Smooth muscle cell (in vitro differentiated cells): ENCODE measurements at regions not wholly inside any gene's neighbourhood (a gene's known extent, or its start where the extent isn't known, plus 50 kb on each side); places are given as distances from the start of the nearest gene placed in this dataset.

Source experiments
- DNase-seq: peaks from one replicate; lab custom pipeline; 2025; ENCODE audit not compliant: unreplicated experiment; lab: John Stamatoyannopoulos, UW
- H2AFZ ChIP-seq: fragments of 200-600 bp; sonication (generic); 2 replicates; pipeline ENCODE4 v1.6.0; 2016; ENCODE audit warnings: antibody characterized with exemption, low read depth, mild to moderate bottlenecking
- H3F3A ChIP-seq: fragments of 200-600 bp; sonication (generic); 2 replicates; pipeline ENCODE4 v1.6.0; 2017; ENCODE audit warnings: antibody characterized with exemption, low read depth
- H3K27ac ChIP-seq: fragments of 200-600 bp; sonication (generic); 2 replicates; pipeline ENCODE4 v1.5.1; 2016; ENCODE audit warnings: low read depth, mild to moderate bottlenecking
- H3K27me3 ChIP-seq: fragments of 200-600 bp; sonication (generic); 2 replicates; pipeline ENCODE4 v1.6.1; 2016; ENCODE audit warnings: low read depth, mild to moderate bottlenecking
- H3K36me3 ChIP-seq: fragments of 200-600 bp; sonication (generic); 2 replicates; pipeline ENCODE4 v1.5.1; 2016; ENCODE audit warnings: low read depth
- H3K4me1 ChIP-seq: fragments of 200-600 bp; sonication (generic); 2 replicates; pipeline ENCODE4 v1.5.1; 2016; ENCODE audit warnings: low read depth
- H3K4me2 ChIP-seq: fragments of 200-600 bp; sonication (generic); 2 replicates; pipeline ENCODE4 v1.6.0; 2016; ENCODE audit warnings: mild to moderate bottlenecking
- H3K4me3 ChIP-seq: fragments of 200-600 bp; sonication (generic); 2 replicates; pipeline ENCODE4 v1.5.1; 2016; ENCODE audit warnings: mild to moderate bottlenecking
- H3K79me2 ChIP-seq: fragments of 200-600 bp; sonication (generic); 2 replicates; pipeline ENCODE4 v1.6.0; 2016; ENCODE audit warnings: low read depth, mild to moderate bottlenecking
- H3K9ac ChIP-seq: fragments of 200-600 bp; sonication (generic); 2 replicates; pipeline ENCODE4 v1.6.0; 2016; ENCODE audit warnings: low read depth
- H3K9me3 ChIP-seq: fragments of 200-600 bp; sonication (generic); replicated peaks from 2 replicates; pipeline ENCODE4 v1.5.1; 2016; ENCODE audit warnings: low read depth
- H4K20me1 ChIP-seq: fragments of 200-600 bp; sonication (generic); 2 replicates; pipeline ENCODE4 v1.6.0; 2016; ENCODE audit warnings: low read depth
- WGBS: methylation state at CpG from one replicate; pipeline ENCODE4 v1.1.7; 2016; ENCODE audit warnings: low lambda C conversion rate; 5-methylcytosine and 5-hydroxymethylcytosine counted together
- TF ChIP-seq, protein P1 (sequence below): fragments of 200-600 bp; sonication (generic); IDR thresholded peaks from 2 replicates; pipeline ENCODE4 v1.5.1; 2017; ENCODE audit warnings: borderline replicate concordance, mild to moderate bottlenecking, antibody characterized with exemption; ENCODE audit not compliant: insufficient read depth, poor library complexity, severe bottlenecking

DNA sequence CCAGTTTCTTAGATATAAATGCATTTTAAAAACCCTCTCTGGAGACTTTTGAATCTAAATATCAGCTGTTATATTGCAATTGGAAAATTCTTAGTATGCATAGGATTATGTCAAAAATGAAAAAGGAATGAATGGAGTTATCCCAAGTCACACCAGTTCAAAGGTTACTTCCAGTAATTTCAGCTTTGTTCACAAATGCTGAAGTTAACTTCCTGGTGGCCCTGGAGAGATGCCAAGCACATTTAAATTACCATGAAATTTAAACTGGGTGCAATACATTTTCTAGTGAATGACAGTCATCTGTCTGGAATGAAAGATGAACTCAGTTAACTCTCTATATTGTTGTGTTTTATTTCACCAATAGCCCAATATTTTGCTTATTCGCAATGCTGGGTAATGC lies 753.9 kb downstream of the SUCLG1 start:
- Histone ChIP-seq H3K27me3 (no peaks in the 10 kb centered on the region), H3K4me3 (no peak overlapping the region), H2AFZ (no peak overlapping the region), H3K79me2 (no peaks in the 10 kb centered on the region), H3K9me3 (no peaks in the 10 kb centered on the region), H3K4me1 (no peaks in the 10 kb centered on the region), H4K20me1 (no peaks in the 10 kb centered on the region), H3K36me3 (no peaks in the 10 kb centered on the region), H3K27ac (no peak overlapping the region), H3F3A (no peaks in the 10 kb centered on the region), H3K9ac (no peak overlapping the region), H3K4me2 (no peak overlapping the region)
- TF ChIP-seq, protein P1, sequence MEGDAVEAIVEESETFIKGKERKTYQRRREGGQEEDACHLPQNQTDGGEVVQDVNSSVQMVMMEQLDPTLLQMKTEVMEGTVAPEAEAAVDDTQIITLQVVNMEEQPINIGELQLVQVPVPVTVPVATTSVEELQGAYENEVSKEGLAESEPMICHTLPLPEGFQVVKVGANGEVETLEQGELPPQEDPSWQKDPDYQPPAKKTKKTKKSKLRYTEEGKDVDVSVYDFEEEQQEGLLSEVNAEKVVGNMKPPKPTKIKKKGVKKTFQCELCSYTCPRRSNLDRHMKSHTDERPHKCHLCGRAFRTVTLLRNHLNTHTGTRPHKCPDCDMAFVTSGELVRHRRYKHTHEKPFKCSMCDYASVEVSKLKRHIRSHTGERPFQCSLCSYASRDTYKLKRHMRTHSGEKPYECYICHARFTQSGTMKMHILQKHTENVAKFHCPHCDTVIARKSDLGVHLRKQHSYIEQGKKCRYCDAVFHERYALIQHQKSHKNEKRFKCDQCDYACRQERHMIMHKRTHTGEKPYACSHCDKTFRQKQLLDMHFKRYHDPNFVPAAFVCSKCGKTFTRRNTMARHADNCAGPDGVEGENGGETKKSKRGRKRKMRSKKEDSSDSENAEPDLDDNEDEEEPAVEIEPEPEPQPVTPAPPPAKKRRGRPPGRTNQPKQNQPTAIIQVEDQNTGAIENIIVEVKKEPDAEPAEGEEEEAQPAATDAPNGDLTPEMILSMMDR, result no peak
- DNase-seq, result no peak
- 100% methylated on average over 1 of the region's 1 CpG for WGBS

DNA sequence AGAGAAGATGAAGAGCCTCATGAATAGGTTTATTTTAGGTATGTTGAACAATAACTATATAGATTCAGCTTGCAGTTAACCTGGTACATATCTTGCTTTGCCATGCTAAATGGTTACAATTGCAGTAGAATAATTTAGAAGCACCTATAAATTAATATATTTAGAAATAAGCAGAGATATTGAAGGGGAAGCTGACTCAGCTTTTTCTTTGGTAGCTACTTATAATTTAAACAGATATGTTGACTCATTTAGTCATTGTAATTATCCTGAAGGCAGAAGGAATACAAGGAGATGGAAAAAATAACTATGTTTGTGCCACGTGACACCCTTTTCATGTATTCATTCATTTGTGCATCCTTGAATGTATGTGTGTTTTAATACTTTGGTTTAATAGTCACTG lies 755.5 kb downstream of the SUCLG1 start:
- H3K27me3 ChIP-seq, result no peaks in the 10 kb centered on the region
- no peaks in the 10 kb centered on the region for H3F3A ChIP-seq
- H3K4me1 ChIP-seq, result no peaks in the 10 kb centered on the region
- H2AFZ ChIP-seq, result peak overlapping the region; percentile 39
- no peaks in the 10 kb centered on the region for H3K9me3 ChIP-seq
- DNase-seq, result no peak
- no peak overlapping the region for H3K4me2 ChIP-seq
- 87% methylated on average over 1 of the region's 1 CpG for WGBS
- H3K9ac ChIP-seq, result no peak overlapping the region
- no peak overlapping the region for H3K4me3 ChIP-seq
- no peak overlapping the region for H3K27ac ChIP-seq
- TF ChIP-seq, protein P1, result no peak
- no peaks in the 10 kb centered on the region for H4K20me1 ChIP-seq
- no peaks in the 10 kb centered on the region for H3K79me2 ChIP-seq
- no peaks in the 10 kb centered on the region for H3K36me3 ChIP-seq

DNA sequence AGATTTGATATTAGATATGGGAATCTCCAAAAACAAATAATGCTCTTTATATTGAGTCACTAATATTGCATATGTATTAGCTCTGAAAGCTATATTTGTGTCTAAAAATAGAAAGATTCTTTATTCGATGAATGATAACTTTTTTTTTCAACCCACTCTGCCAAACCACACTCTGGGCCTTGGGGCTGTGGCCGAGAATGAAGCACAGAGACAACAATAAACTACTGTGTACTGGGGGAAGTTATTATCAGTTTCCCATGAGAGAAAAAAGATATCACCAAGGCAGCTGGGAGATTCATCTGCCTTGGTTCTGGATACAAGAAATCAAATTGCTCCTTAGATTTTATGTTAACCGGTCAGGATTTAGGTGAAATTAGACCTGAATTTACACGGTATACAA lies 762.2 kb downstream of the SUCLG1 start:
- no peaks in the 10 kb centered on the region for H3K9me3 ChIP-seq
- H3K79me2 ChIP-seq, result no peaks in the 10 kb centered on the region
- no peak overlapping the region for H3K4me2 ChIP-seq
- H3K27ac ChIP-seq, result no peak overlapping the region
- H3K36me3 ChIP-seq, result no peaks in the 10 kb centered on the region
- no peak for DNase-seq
- no peaks in the 10 kb centered on the region for H3F3A ChIP-seq
- H4K20me1 ChIP-seq, result no peaks in the 10 kb centered on the region
- H2AFZ ChIP-seq, result no peak overlapping the region
- H3K4me1 ChIP-seq, result no peaks in the 10 kb centered on the region
- WGBS, result 67% methylated on average over 4 of the region's 4 CpGs
- H3K4me3 ChIP-seq, result no peak overlapping the region
- H3K27me3 ChIP-seq, result no peaks in the 10 kb centered on the region
- H3K9ac ChIP-seq, result no peak overlapping the region
- TF ChIP-seq, protein P1, result no peak

DNA sequence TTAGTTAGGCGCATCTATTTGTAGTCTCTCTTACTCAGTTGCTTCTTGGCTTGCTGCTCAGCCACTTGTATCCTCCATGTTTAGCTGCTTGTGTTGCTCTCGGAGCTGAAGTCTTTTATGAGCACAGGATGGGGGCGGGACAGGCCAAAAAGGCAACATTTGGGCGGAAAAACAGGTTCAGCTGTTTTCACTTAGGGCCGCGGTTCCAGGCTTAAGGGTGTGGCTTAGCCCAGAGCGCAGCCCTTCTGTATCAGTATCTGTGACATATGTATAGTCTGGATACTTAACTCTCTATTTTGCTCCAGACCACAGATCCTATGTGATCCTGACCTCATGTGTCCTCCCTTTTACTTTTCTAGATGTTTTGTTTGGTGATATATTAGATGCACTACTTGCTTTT lies 763.5 kb downstream of the SUCLG1 start:
- TF ChIP-seq, protein P1, result no peak
- H3K4me2 ChIP-seq, result no peak overlapping the region
- no peak overlapping the region for H3K9ac ChIP-seq
- H2AFZ ChIP-seq, result no peak overlapping the region
- no peaks in the 10 kb centered on the region for H3K9me3 ChIP-seq
- H3K4me1 ChIP-seq, result no peaks in the 10 kb centered on the region
- no peak for DNase-seq
- no peaks in the 10 kb centered on the region for H3K36me3 ChIP-seq
- no peaks in the 10 kb centered on the region for H3K79me2 ChIP-seq
- H3F3A ChIP-seq, result no peaks in the 10 kb centered on the region
- no peak overlapping the region for H3K4me3 ChIP-seq
- no peaks in the 10 kb centered on the region for H4K20me1 ChIP-seq
- H3K27ac ChIP-seq, result no peak overlapping the region
- WGBS, result 86% methylated on average over 7 of the region's 7 CpGs
- no peaks in the 10 kb centered on the region for H3K27me3 ChIP-seq
